GM18870 (cell line): ENCODE measurements at regions not wholly inside any gene's neighbourhood (a gene's known extent, or its start where the extent isn't known, plus 50 kb on each side); places are given as distances from the start of the nearest gene placed in this dataset.
"Not testable (repeated sequence)": the region's sequence is repeated elsewhere in the genome, so short reads cannot be mapped to it uniquely, and the experiment has no call there.

Experiments
- ATAC-seq: cut with Tn5 transposase; IDR thresholded peaks from one replicate; pipeline ENCODE4 v1.9.1; 2021; ENCODE audit warnings: moderate library complexity; ENCODE audit not compliant: unreplicated experiment

- no peak for ATAC-seq
These were observed 732.8 kb upstream of the FRG1 start for GRCh38 chr4:189207872-189208271.

GRCh38 chr4:189215574-189215973, 725.1 kb upstream of the FRG1 start:
- ATAC-seq = no peak

- ATAC-seq = no peak
These were observed 719.0 kb upstream of the FRG1 start for GRCh38 chr4:189221691-189222090.

- ATAC-seq = no peak
These were observed 711.9 kb upstream of the FRG1 start for GRCh38 chr4:189228726-189229125.

- no peak for ATAC-seq
These were observed 708.4 kb upstream of the FRG1 start for GRCh38 chr4:189232274-189232673.

- not testable (repeated sequence) for ATAC-seq
These were observed 706.9 kb upstream of the FRG1 start for GRCh38 chr4:189233754-189234153.

- not testable (repeated sequence) for ATAC-seq
These were observed 705.7 kb upstream of the FRG1 start for GRCh38 chr4:189234948-189235347.

GRCh38 chr4:189235599-189235998, 705.1 kb upstream of the FRG1 start:
- ATAC-seq = no peak

GRCh38 chr4:189236321-189236720, 704.4 kb upstream of the FRG1 start:
- not testable (repeated sequence) for ATAC-seq

GRCh38 chr4:189237340-189237739, 703.3 kb upstream of the FRG1 start:
- ATAC-seq = no peak

GRCh38 chr4:189255636-189256035, 685.0 kb upstream of the FRG1 start:
- ATAC-seq = no peak

- ATAC-seq = no peak
These were observed 679.2 kb upstream of the FRG1 start for GRCh38 chr4:189261475-189261874.

GRCh38 chr4:189265515-189265914, 675.2 kb upstream of the FRG1 start:
- no peak for ATAC-seq

- ATAC-seq = no peak
These were observed 673.2 kb upstream of the FRG1 start for GRCh38 chr4:189267312-189267965.

GRCh38 chr4:189278597-189279165, 662.0 kb upstream of the FRG1 start:
- ATAC-seq = no peak

- no peak for ATAC-seq
These were observed 661.5 kb upstream of the FRG1 start for GRCh38 chr4:189279188-189279587.

- no peak for ATAC-seq
These were observed 655.3 kb upstream of the FRG1 start for GRCh38 chr4:189285377-189285776.

- no peak for ATAC-seq
These were observed 648.7 kb upstream of the FRG1 start for GRCh38 chr4:189291939-189292338.

GRCh38 chr4:189293459-189293858, 647.2 kb upstream of the FRG1 start:
- no peak for ATAC-seq

- ATAC-seq = no peak
These were observed 646.1 kb upstream of the FRG1 start for GRCh38 chr4:189294574-189294973.

GRCh38 chr4:189299706-189300105, 641.0 kb upstream of the FRG1 start:
- ATAC-seq = no peak

GRCh38 chr4:189301692-189302091, 639.0 kb upstream of the FRG1 start:
- ATAC-seq = no peak

GRCh38 chr4:189302719-189303118, 638.0 kb upstream of the FRG1 start:
- ATAC-seq = no peak
